NB4 (cell line): ENCODE measurements at regions not wholly inside any gene's neighbourhood (a gene's known extent, or its start where the extent isn't known, plus 50 kb on each side); places are given as distances from the start of the nearest gene placed in this dataset.
"Not testable (repeated sequence)": the region's sequence is repeated elsewhere in the genome, so short reads cannot be mapped to it uniquely, and the experiment has no call there.

Experiments used
- POLR2A ChIP-seq: IDR thresholded peaks from 2 replicates; pipeline ENCODE4 v1.6.1; 2011; ENCODE audit warnings: mild to moderate bottlenecking; ENCODE audit not compliant: insufficient read length; ENCODE audit errors: extremely low read depth
- TF ChIP-seq, protein P1 (sequence below): IDR thresholded peaks from one replicate; pipeline ENCODE4 v1.5.1; 2012; ENCODE audit warnings: low read depth, low read length

- TF ChIP-seq, protein P1, sequence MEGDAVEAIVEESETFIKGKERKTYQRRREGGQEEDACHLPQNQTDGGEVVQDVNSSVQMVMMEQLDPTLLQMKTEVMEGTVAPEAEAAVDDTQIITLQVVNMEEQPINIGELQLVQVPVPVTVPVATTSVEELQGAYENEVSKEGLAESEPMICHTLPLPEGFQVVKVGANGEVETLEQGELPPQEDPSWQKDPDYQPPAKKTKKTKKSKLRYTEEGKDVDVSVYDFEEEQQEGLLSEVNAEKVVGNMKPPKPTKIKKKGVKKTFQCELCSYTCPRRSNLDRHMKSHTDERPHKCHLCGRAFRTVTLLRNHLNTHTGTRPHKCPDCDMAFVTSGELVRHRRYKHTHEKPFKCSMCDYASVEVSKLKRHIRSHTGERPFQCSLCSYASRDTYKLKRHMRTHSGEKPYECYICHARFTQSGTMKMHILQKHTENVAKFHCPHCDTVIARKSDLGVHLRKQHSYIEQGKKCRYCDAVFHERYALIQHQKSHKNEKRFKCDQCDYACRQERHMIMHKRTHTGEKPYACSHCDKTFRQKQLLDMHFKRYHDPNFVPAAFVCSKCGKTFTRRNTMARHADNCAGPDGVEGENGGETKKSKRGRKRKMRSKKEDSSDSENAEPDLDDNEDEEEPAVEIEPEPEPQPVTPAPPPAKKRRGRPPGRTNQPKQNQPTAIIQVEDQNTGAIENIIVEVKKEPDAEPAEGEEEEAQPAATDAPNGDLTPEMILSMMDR = not testable (repeated sequence)
- not testable (repeated sequence) for TF ChIP-seq POLR2A
Measured at GRCh38 chr20:53862490-53862889, 207.9 kb downstream of the BCAS1 start.
